Endothelial cell (in vitro differentiated cells): ENCODE measurements at regions not wholly inside any gene's neighbourhood (a gene's known extent, or its start where the extent isn't known, plus 50 kb on each side); places are given as distances from the start of the nearest gene placed in this dataset.

Experiments
- DNase-seq: peaks from one replicate; pipeline ENCODE4 v3.0.0; 2021; ENCODE audit warnings: low spot score
- H3K27ac Mint-ChIP-seq: one replicate; pipeline ENCODE4 v1.8.0; 2021; ENCODE audit warnings: mixed read lengths, inconsistent platforms; ENCODE audit not compliant: unreplicated experiment
- H3K27me3 Mint-ChIP-seq: one replicate; pipeline ENCODE4 v1.8.0; 2021; ENCODE audit warnings: mild to moderate bottlenecking, moderate library complexity, mixed read lengths, inconsistent platforms; ENCODE audit not compliant: unreplicated experiment
- H3K36me3 Mint-ChIP-seq: one replicate; pipeline ENCODE4 v1.8.0; 2021; ENCODE audit warnings: mild to moderate bottlenecking, low read depth, mixed read lengths, inconsistent platforms; ENCODE audit not compliant: unreplicated experiment
- H3K4me1 Mint-ChIP-seq: one replicate; pipeline ENCODE4 v1.8.0; 2021; ENCODE audit warnings: mild to moderate bottlenecking, mixed read lengths, inconsistent platforms; ENCODE audit not compliant: unreplicated experiment
- H3K4me3 Mint-ChIP-seq: one replicate; pipeline ENCODE4 v1.8.0; 2021; ENCODE audit warnings: mild to moderate bottlenecking, mixed read lengths, inconsistent platforms; ENCODE audit not compliant: unreplicated experiment
- H3K9me3 Mint-ChIP-seq: one replicate; pipeline ENCODE4 v1.8.0; 2021; ENCODE audit warnings: mixed read lengths, inconsistent platforms; ENCODE audit not compliant: unreplicated experiment
- CTCF ChIP-seq: fragments of 200-600 bp; sonication (generic); IDR thresholded peaks from one replicate; pipeline ENCODE4 v1.5.0; 2021; ENCODE audit warnings: antibody characterized with exemption; ENCODE audit not compliant: unreplicated experiment

GRCh38 chr6:139429580-139430145 lies 55.2 kb upstream of the CITED2 start:
- no peak overlapping the region for H3K4me3 Mint-ChIP-seq
- H3K9me3 Mint-ChIP-seq = no peaks in the 10 kb centered on the region
- no peak overlapping the region for H3K27ac Mint-ChIP-seq
- DNase-seq = no peak
- peaks cover 6% of the 10 kb centered on the region for H3K36me3 Mint-ChIP-seq
- no peak for TF ChIP-seq CTCF
- no peaks in the 10 kb centered on the region for H3K4me1 Mint-ChIP-seq
- H3K27me3 Mint-ChIP-seq = peaks cover 6% of the 10 kb centered on the region

- no peak for DNase-seq
- Mint-ChIP-seq H3K4me1 (no peaks in the 10 kb centered on the region), H3K27ac (no peak overlapping the region), H3K36me3 (peaks cover 6% of the 10 kb centered on the region), H3K27me3 (peaks cover 5% of the 10 kb centered on the region), H3K9me3 (no peaks in the 10 kb centered on the region), H3K4me3 (no peak overlapping the region)
- no peak for TF ChIP-seq CTCF
These were observed 52.8 kb upstream of the CITED2 start for GRCh38 chr6:139427199-139427598.

DNA sequence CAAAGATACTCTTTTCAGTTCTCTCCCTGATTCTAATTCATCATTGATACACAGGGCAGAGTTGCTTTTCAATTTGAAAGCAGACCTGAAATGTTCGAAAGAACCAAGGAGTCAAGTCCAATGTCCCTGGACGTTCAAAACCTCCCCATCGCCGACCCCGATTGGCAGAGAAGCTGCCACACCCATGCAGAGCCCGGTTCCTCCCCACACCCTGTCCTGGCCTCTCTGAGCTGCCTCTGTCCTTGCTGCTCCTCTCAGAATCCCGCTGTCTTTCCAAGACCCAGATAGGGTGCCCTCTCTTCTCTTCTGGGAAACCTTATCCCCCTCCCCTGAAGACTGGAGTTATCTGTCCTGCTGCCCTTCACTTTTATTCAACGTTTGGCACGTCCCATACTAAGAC lies 52.3 kb upstream of the CITED2 start:
- no peak for DNase-seq

GRCh38 chr6:139425780-139426179 lies 51.3 kb upstream of the CITED2 start:
- Mint-ChIP-seq H3K36me3 (no peaks in the 10 kb centered on the region), H3K9me3 (no peaks in the 10 kb centered on the region), H3K27ac (no peak overlapping the region), H3K4me3 (no peak overlapping the region), H3K27me3 (peaks cover 5% of the 10 kb centered on the region), H3K4me1 (no peaks in the 10 kb centered on the region)
- no peak for TF ChIP-seq CTCF
- no peak for DNase-seq

More for the DNA sequence above, 52.3 kb upstream of the CITED2 start:
- peaks cover 6% of the 10 kb centered on the region for H3K36me3 Mint-ChIP-seq
- H3K27ac Mint-ChIP-seq = no peak overlapping the region
- no peaks in the 10 kb centered on the region for H3K9me3 Mint-ChIP-seq
- peaks cover 5% of the 10 kb centered on the region for H3K27me3 Mint-ChIP-seq
- no peak overlapping the region for H3K4me3 Mint-ChIP-seq
- no peaks in the 10 kb centered on the region for H3K4me1 Mint-ChIP-seq
- TF ChIP-seq CTCF = no peak

DNA sequence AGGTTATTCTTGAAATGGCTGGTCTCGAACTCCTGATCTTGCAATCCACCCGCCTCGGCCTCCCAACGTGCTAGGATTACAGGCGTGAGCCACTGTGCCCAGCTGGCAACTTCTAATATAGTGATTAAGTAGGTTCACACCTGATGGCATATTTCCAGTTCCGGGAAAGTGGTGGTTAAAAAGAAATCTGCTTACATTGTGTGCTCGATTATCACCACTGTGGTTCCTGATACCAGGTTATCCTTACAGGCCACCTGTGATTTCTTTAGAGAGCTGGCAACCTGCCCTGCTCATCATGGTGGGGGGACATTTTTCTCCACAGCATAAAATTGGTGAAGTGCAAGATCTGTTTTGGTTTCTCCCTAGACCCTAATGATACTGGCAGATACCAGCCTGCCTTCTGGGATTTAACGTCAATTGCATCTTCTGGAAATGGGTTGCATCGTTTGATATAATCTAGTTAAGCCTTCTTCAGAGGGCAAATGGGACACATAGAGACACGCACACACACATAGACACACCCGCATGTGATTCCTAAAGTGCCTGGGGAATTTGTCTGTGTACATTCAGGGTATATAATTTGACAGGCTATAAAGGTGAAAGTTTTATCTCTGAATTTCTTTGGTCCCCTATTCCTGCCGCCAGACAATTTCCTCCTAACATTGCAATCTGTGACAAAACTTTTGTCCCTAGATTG lies 49.7 kb upstream of the CITED2 start:
- Mint-ChIP-seq H3K4me3 (no peak overlapping the region), H3K36me3 (no peaks in the 10 kb centered on the region), H3K27ac (no peak overlapping the region), H3K27me3 (peaks cover 5% of the 10 kb centered on the region), H3K9me3 (no peaks in the 10 kb centered on the region), H3K4me1 (peaks cover 4% of the 10 kb centered on the region)
- no peak for DNase-seq
- TF ChIP-seq CTCF = no peak
